ENCODE measurements at regions not wholly inside any gene's neighbourhood (a gene's known extent, or its start where the extent isn't known, plus 50 kb on each side); places are given as distances from the start of the nearest gene placed in this dataset.

DNA sequence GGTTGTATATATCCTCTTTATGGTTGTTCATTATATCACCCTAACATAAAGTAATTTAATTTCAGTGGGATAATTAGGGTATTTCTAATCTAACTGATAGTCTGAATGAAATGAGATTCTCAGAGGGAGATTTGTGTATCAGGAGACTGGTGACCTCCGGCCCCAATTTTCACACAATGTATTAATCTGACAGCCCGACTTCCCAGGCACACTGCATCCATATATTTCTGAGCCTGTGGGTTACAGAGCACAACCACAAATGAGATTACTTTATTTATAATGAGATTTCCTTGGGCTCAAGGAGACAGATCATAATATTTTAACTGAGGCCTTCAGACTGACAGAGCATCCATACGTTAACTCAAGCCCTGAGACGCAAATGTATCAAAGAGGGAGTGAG, 125.9 kb downstream of the RCN1 start:
- Histone ChIP-seq H3K4me1 (ENCODE audit: control insufficient read depth in 1 of 2, low read depth in 2 of 2) (no peaks in the 10 kb centered on the region), H3K4me3 (no peak overlapping the region), H3K27me3 (replicated peaks; ENCODE audit: insufficient read depth) (no peaks in the 10 kb centered on the region), H3K27ac (no peak overlapping the region), H3K9me3 (no peaks in the 10 kb centered on the region), H3K36me3 (no peaks in the 10 kb centered on the region)
- TF ChIP-seq, protein P1, sequence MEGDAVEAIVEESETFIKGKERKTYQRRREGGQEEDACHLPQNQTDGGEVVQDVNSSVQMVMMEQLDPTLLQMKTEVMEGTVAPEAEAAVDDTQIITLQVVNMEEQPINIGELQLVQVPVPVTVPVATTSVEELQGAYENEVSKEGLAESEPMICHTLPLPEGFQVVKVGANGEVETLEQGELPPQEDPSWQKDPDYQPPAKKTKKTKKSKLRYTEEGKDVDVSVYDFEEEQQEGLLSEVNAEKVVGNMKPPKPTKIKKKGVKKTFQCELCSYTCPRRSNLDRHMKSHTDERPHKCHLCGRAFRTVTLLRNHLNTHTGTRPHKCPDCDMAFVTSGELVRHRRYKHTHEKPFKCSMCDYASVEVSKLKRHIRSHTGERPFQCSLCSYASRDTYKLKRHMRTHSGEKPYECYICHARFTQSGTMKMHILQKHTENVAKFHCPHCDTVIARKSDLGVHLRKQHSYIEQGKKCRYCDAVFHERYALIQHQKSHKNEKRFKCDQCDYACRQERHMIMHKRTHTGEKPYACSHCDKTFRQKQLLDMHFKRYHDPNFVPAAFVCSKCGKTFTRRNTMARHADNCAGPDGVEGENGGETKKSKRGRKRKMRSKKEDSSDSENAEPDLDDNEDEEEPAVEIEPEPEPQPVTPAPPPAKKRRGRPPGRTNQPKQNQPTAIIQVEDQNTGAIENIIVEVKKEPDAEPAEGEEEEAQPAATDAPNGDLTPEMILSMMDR (IDR thresholded peaks at IDR 0.05) = no peak
- no peak for DNase-seq (ENCODE audit: low spot score)
- ATAC-seq (ENCODE audit: insufficient number of reproducible peaks, low FRiP score, low read depth) = no peak

DNA sequence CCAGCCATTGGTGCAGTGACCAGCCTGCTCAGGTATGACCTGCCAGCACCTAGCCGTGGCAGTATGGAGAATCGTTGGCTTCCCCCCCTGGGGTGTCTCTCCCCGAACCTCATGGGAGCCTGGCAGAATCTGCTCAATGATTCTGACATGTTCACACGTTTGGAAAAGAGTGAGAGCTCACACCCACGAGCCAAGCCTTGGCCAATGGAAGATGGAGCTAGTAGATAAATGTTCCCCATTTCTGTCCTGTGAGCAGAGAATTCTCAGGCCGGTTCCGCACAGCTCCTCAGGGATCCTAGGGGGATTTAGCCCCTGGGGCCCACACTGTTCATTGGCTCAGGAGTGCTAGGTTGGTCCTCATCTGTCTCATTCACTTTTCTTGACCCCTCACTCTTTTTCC, 128.4 kb downstream of the RCN1 start:
- H3K4me3 ChIP-seq = no peak overlapping the region
- H3K27me3 ChIP-seq (replicated peaks; ENCODE audit: insufficient read depth) = no peaks in the 10 kb centered on the region
- H3K9me3 ChIP-seq = no peaks in the 10 kb centered on the region
- no peak overlapping the region for H3K27ac ChIP-seq
- no peaks in the 10 kb centered on the region for H3K36me3 ChIP-seq
- no peak for DNase-seq (ENCODE audit: low spot score)
- TF ChIP-seq, protein P1 (IDR thresholded peaks at IDR 0.05) = no peak
- no peaks in the 10 kb centered on the region for H3K4me1 ChIP-seq (ENCODE audit: control insufficient read depth in 1 of 2, low read depth in 2 of 2)
- ATAC-seq (ENCODE audit: insufficient number of reproducible peaks, low FRiP score, low read depth) = no peak

DNA sequence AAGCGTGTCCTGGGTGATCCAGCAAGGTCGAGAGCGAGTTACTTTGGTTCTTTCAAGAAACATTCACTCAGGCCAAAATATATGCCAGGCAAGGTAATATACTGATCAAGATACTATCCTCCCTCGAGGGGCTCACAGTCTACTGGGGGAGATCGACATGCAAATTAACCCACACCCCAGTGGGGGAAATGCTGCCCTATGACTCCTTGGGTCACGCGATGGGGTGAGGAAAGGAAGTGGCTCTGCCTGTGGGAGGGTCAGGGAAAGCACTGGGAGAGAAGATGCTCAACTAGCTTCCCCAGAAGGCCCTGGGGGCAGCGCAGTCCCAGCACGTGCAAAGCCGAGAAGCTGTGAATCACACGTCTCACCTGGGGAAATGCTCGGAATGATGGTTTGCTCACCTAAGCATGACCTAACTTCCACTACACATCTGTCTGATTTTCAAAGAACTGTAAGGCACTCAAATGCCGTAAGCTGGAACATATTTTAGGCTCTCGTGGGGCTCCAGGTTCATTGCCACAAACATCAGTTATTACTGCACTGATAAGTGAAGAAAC, 130.7 kb downstream of the RCN1 start:
- Histone ChIP-seq H3K36me3 (no peaks in the 10 kb centered on the region), H3K4me3 (no peak overlapping the region), H3K27me3 (replicated peaks; ENCODE audit: insufficient read depth) (no peaks in the 10 kb centered on the region), H3K4me1 (ENCODE audit: control insufficient read depth in 1 of 2, low read depth in 2 of 2) (no peaks in the 10 kb centered on the region), H3K9me3 (no peaks in the 10 kb centered on the region), H3K27ac (no peak overlapping the region)
- DNase-seq (ENCODE audit: low spot score) = no peak
- TF ChIP-seq, protein P1 (IDR thresholded peaks at IDR 0.05) = no peak
- ATAC-seq (ENCODE audit: insufficient number of reproducible peaks, low FRiP score, low read depth) = no peak

DNA sequence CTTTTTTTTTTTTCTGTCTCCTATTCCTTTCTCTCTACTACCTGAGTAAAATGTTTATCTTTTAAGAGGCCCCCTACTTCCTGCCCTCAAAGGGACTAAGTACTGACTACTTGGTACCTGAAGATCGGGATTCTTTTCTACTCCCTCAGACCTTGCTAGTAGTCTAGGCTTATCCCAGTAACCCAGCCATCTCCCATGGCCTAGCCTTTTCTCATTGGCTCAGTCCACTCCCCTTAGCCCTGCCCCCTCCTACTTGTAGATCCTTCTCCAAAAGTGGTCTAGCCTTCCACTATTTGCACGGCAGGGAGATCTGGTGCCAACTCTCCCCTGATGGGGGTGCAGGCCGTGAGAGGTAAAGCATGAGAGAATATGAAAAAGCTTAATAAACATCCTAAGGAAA, 133.7 kb downstream of the RCN1 start:
- no peaks in the 10 kb centered on the region for H3K4me1 ChIP-seq (ENCODE audit: control insufficient read depth in 1 of 2, low read depth in 2 of 2)
- no peak for ATAC-seq (ENCODE audit: insufficient number of reproducible peaks, low FRiP score, low read depth)
- H3K36me3 ChIP-seq = no peaks in the 10 kb centered on the region

DNA sequence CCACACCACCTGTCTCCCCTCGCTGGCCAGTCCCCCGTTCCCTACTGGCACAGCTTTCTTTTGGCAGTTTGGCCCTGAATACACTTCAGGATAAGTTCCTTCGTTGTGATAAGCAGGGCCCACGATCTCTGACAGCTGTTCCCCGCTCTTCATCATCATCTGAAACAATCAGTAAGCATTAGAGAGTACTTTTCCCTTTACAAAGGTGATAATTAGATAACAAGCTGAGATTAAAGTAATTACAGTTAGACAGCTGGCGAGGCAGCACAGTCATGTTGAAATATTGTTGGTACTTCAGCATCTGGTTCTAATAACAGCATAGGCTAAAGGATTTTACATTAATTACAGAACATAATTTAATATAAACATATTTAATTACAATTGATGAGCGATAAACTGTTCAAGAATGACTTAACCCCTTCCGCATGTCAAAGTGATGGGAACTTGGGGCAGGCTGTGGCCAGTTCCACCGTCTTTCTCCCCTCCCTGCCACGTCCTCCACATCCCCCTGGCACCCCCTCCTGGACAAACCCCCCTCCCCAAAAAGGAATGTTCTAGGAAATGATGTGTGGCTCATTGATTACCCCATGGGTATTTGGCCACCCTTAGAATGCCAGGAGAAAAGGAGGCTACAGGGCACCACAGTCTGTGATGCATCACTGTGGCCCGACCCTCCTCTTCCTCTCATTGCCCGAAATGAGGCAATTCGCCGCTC, 134.9 kb downstream of the RCN1 start:
- no peaks in the 10 kb centered on the region for H3K4me1 ChIP-seq (ENCODE audit: control insufficient read depth in 1 of 2, low read depth in 2 of 2)
- no peaks in the 10 kb centered on the region for H3K27me3 ChIP-seq (replicated peaks; ENCODE audit: insufficient read depth)
- no peaks in the 10 kb centered on the region for H3K9me3 ChIP-seq
- ATAC-seq (ENCODE audit: insufficient number of reproducible peaks, low FRiP score, low read depth) (no peak), DNase-seq (ENCODE audit: low spot score) (no peak)
- no peak overlapping the region for H3K27ac ChIP-seq
- no peak overlapping the region for H3K4me3 ChIP-seq
- H3K36me3 ChIP-seq = no peaks in the 10 kb centered on the region
- TF ChIP-seq, protein P1 (IDR thresholded peaks at IDR 0.05) = no peak

More for the DNA sequence above, 133.7 kb downstream of the RCN1 start:
- DNase-seq (ENCODE audit: low spot score) = no peak
- Histone ChIP-seq H3K4me3 (no peak overlapping the region), H3K27ac (no peak overlapping the region), H3K27me3 (replicated peaks; ENCODE audit: insufficient read depth) (no peaks in the 10 kb centered on the region), H3K9me3 (no peaks in the 10 kb centered on the region)
- TF ChIP-seq, protein P1 (IDR thresholded peaks at IDR 0.05) = no peak
